HG03342 (cell line): ENCODE measurements at regions not wholly inside any gene's neighbourhood (a gene's known extent, or its start where the extent isn't known, plus 50 kb on each side); places are given as distances from the start of the nearest gene placed in this dataset.
"Not testable (repeated sequence)": the region's sequence is repeated elsewhere in the genome, so short reads cannot be mapped to it uniquely, and the experiment has no call there.

Experiments
- ATAC-seq: cut with Tn5 transposase; IDR thresholded peaks from one replicate; pipeline ENCODE4 v1.9.1; 2021; ENCODE audit warnings: mild to moderate bottlenecking, moderate library complexity; ENCODE audit not compliant: unreplicated experiment

- no peak for ATAC-seq
Measured at GRCh38 chr21:27536319-27536718, 569.4 kb upstream of the ADAMTS5 start.

- ATAC-seq: no peak
Measured at GRCh38 chr21:27535188-27535587, 568.3 kb upstream of the ADAMTS5 start.

GRCh38 chr21:27534206-27534605 lies 567.3 kb upstream of the ADAMTS5 start:
- no peak for ATAC-seq

GRCh38 chr21:27532076-27532475 lies 565.2 kb upstream of the ADAMTS5 start:
- no peak for ATAC-seq

- ATAC-seq: no peak
Measured at GRCh38 chr21:27528697-27529096, 561.8 kb upstream of the ADAMTS5 start.

GRCh38 chr21:27526451-27526850 lies 559.6 kb upstream of the ADAMTS5 start:
- ATAC-seq: no peak

- no peak for ATAC-seq
Measured at GRCh38 chr21:27525780-27526179, 558.9 kb upstream of the ADAMTS5 start.

GRCh38 chr21:27519361-27519760 lies 552.5 kb upstream of the ADAMTS5 start:
- ATAC-seq: no peak

GRCh38 chr21:27517177-27517576 lies 550.3 kb upstream of the ADAMTS5 start:
- not testable (repeated sequence) for ATAC-seq

- ATAC-seq: no peak
Measured at GRCh38 chr21:27515676-27516075, 548.8 kb upstream of the ADAMTS5 start.

GRCh38 chr21:27513825-27514224 lies 546.9 kb upstream of the ADAMTS5 start:
- ATAC-seq: no peak

GRCh38 chr21:27513016-27513415 lies 546.1 kb upstream of the ADAMTS5 start:
- ATAC-seq: no peak

- no peak for ATAC-seq
Measured at GRCh38 chr21:27511233-27511632, 544.3 kb upstream of the ADAMTS5 start.

- ATAC-seq: no peak
Measured at GRCh38 chr21:27507695-27508094, 540.8 kb upstream of the ADAMTS5 start.

GRCh38 chr21:27505516-27505915 lies 538.6 kb upstream of the ADAMTS5 start:
- no peak for ATAC-seq

GRCh38 chr21:27502801-27503200 lies 535.9 kb upstream of the ADAMTS5 start:
- ATAC-seq: no peak

GRCh38 chr21:27498025-27498424 lies 531.1 kb upstream of the ADAMTS5 start:
- no peak for ATAC-seq

GRCh38 chr21:27495836-27496235 lies 528.9 kb upstream of the ADAMTS5 start:
- ATAC-seq: no peak

- no peak for ATAC-seq
Measured at GRCh38 chr21:27493542-27493941, 526.7 kb upstream of the ADAMTS5 start.

- ATAC-seq: no peak
Measured at GRCh38 chr21:27487676-27488075, 520.8 kb upstream of the ADAMTS5 start.

GRCh38 chr21:27480841-27481261 lies 514.0 kb upstream of the ADAMTS5 start:
- ATAC-seq: no peak

GRCh38 chr21:27477296-27477695 lies 510.4 kb upstream of the ADAMTS5 start:
- ATAC-seq: no peak

GRCh38 chr21:27476696-27477095 lies 509.8 kb upstream of the ADAMTS5 start:
- no peak for ATAC-seq
